Neutrophil (primary cell): ENCODE measurements at regions not wholly inside any gene's neighbourhood (a gene's known extent, or its start where the extent isn't known, plus 50 kb on each side); places are given as distances from the start of the nearest gene placed in this dataset.
"Not testable (repeated sequence)": the region's sequence is repeated elsewhere in the genome, so short reads cannot be mapped to it uniquely, and the experiment has no call there.

Experiments
- H3K27ac ChIP-seq: fragments of 200-600 bp; sonication (generic); 2 replicates; pipeline ENCODE4 v1.5.1; 2016; ENCODE audit warnings: mild to moderate bottlenecking, moderate library complexity
- H3K27me3 ChIP-seq: fragments of 200-600 bp; sonication (generic); 2 replicates; pipeline ENCODE4 v1.6.0; 2016; ENCODE audit warnings: mild to moderate bottlenecking
- H3K36me3 ChIP-seq: fragments of 200-600 bp; sonication (generic); 2 replicates; pipeline ENCODE4 v1.5.1; 2017
- H3K4me1 ChIP-seq, 2 experiments: fragments of 200-600 bp in 1 of 2; sonication (generic) in 1 of 2; 1 replicate in 1 of 2; 2 replicates in 1 of 2; pipeline versions ENCODE4 v1.5.1 to v1.6.1; 2013 to 2016; ENCODE audit warnings: low read depth in 1 of 2, low read length in 1 of 2, mild to moderate bottlenecking in 1 of 2, moderate library complexity in 1 of 2; ENCODE audit not compliant: control insufficient read depth in 1 of 2, insufficient read depth in 1 of 2
- H3K4me3 ChIP-seq, 2 experiments: fragments of 200-600 bp in 1 of 2; sonication (generic) in 1 of 2; 1 replicate in 1 of 2; 2 replicates in 1 of 2; pipeline ENCODE4 v1.5.1; 2013 to 2016; ENCODE audit warnings: low read depth in 1 of 2, low read length in 1 of 2, mild to moderate bottlenecking in 1 of 2, moderate library complexity in 1 of 2
- H3K9me3 ChIP-seq: fragments of 200-600 bp; sonication (generic); 2 replicates; pipeline ENCODE4 v1.5.1; 2016
- TF ChIP-seq, protein P1 (sequence below): fragments of 200-600 bp; sonication (generic); IDR thresholded peaks from 2 replicates; pipeline ENCODE4 v1.5.1; 2016; ENCODE audit warnings: antibody characterized with exemption

DNA sequence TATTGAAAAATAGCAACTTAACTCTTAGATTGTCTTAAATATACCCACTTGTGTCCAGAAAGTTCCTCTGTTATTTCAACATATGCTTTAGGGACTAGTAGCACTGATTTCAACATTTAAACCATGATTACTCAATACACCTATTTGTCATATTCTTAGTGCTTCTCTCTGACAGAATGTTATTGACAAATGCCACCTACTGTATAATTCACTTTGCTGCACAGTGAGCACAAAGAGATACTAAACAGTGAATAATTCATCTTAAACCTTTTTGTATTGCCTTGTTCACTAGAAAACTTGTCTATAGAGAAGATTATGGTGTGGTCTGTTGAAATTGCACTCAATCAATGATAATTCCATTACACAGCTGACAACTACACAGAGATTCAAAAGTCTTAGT, 692.6 kb downstream of the PCDH17 start:
- H3K27me3 ChIP-seq: no peaks in the 10 kb centered on the region
- H3K27ac ChIP-seq: no peak overlapping the region
- no peaks in the 10 kb centered on the region for H3K9me3 ChIP-seq
- no peak overlapping the region for H3K4me3 ChIP-seq
- H3K4me1 ChIP-seq: peaks cover 0 to 6% of the 10 kb centered on the region in 2 experiments
- no peaks in the 10 kb centered on the region for H3K36me3 ChIP-seq
- TF ChIP-seq, protein P1, sequence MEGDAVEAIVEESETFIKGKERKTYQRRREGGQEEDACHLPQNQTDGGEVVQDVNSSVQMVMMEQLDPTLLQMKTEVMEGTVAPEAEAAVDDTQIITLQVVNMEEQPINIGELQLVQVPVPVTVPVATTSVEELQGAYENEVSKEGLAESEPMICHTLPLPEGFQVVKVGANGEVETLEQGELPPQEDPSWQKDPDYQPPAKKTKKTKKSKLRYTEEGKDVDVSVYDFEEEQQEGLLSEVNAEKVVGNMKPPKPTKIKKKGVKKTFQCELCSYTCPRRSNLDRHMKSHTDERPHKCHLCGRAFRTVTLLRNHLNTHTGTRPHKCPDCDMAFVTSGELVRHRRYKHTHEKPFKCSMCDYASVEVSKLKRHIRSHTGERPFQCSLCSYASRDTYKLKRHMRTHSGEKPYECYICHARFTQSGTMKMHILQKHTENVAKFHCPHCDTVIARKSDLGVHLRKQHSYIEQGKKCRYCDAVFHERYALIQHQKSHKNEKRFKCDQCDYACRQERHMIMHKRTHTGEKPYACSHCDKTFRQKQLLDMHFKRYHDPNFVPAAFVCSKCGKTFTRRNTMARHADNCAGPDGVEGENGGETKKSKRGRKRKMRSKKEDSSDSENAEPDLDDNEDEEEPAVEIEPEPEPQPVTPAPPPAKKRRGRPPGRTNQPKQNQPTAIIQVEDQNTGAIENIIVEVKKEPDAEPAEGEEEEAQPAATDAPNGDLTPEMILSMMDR: no peak

DNA sequence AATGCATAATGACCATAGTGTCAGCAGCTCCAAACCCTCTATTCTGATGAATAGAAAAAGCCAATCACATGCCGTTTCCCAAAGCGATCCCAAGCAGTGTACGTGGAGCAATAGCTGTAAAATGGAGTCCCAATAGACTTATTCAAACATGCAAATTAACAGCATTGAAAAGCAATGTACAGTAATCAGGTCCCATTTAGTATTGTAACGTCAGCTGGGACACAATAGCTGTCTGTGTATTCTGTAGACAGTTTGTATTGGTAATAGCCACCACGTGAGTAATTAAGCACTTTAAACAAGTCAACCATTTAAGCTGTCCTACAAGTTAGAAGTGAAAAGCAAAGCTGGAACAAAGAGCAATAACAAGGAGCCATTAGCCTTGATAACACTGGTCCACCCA, 698.2 kb downstream of the PCDH17 start:
- TF ChIP-seq, protein P1: no peak
- Histone ChIP-seq H3K4me3 (no peak overlapping the region), H3K27me3 (no peaks in the 10 kb centered on the region), H3K27ac (no peak overlapping the region), H3K4me1 (no peaks in the 10 kb centered on the region), H3K9me3 (no peaks in the 10 kb centered on the region), H3K36me3 (no peaks in the 10 kb centered on the region)

DNA sequence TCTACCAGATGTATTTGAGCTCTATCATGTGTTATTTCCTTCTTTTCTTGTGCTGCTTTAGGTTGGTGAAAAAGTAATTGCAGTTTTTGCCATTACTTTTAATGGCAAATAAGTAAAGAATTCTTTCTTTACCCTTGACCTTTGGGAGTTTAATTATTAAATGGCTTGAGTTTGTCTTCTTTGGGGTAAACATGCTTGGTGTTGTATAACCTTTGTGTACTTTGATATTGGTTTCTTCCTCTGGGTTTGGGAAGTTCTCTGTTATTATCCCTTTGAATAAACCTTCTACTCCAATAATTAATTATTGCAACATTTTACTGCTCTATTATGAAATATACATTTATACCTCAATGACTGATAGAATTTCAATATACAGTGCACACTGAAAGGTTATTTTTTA, 709.4 kb downstream of the PCDH17 start:
- TF ChIP-seq, protein P1: no peak
- H3K4me3 ChIP-seq: no peak overlapping the region
- no peaks in the 10 kb centered on the region for H3K9me3 ChIP-seq
- no peaks in the 10 kb centered on the region for H3K27me3 ChIP-seq
- H3K4me1 ChIP-seq: no peaks in the 10 kb centered on the region
- no peak overlapping the region for H3K27ac ChIP-seq
- H3K36me3 ChIP-seq: no peaks in the 10 kb centered on the region

DNA sequence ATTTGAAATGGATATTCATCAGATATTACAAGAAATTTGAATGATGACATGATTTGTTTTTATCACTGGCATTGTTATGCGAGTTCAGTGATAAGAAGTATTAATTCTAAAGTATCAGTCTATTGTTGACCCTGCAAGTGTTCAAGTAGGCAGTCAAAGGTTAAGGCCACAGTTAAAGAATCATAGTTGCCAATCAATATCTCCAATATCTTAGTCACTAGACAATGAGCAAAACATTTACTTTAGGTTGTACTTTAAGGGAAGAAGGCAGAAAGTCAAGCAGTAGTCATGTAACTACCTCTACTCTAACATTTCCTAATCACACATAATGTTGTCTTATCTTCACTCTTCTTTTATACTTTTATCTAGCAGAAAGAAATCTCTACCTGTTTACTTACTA, 709.8 kb downstream of the PCDH17 start:
- TF ChIP-seq, protein P1: no peak
- H3K4me1 ChIP-seq: no peaks in the 10 kb centered on the region

DNA sequence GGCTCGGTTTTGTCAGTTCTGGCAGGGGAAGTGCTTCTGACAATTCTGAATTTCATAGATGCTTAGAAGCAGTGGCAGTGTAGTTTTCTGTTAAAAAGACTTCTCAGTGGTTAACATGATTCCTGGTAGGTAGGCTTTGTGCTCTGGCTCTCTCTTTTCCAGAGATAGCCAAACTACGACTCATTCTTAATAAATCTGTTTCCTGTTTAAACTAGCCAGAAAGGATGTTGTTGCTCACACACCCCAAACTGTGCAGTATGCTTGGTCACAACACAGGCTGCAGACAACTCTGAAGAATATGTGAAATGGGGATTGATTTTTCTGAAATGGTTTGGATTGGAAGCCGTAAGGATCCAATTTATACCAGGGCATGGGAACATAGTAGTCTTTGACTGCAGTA, 711.5 kb downstream of the PCDH17 start:
- no peak overlapping the region for H3K4me3 ChIP-seq
- no peaks in the 10 kb centered on the region for H3K9me3 ChIP-seq
- no peak overlapping the region for H3K27ac ChIP-seq
- H3K27me3 ChIP-seq: no peaks in the 10 kb centered on the region
- H3K36me3 ChIP-seq: no peaks in the 10 kb centered on the region
- TF ChIP-seq, protein P1: no peak
- H3K4me1 ChIP-seq: no peaks in the 10 kb centered on the region

More for the DNA sequence above, 709.8 kb downstream of the PCDH17 start:
- H3K36me3 ChIP-seq: no peaks in the 10 kb centered on the region
- no peaks in the 10 kb centered on the region for H3K27me3 ChIP-seq
- no peaks in the 10 kb centered on the region for H3K9me3 ChIP-seq
- no peak overlapping the region for H3K4me3 ChIP-seq
- H3K27ac ChIP-seq: no peak overlapping the region

DNA sequence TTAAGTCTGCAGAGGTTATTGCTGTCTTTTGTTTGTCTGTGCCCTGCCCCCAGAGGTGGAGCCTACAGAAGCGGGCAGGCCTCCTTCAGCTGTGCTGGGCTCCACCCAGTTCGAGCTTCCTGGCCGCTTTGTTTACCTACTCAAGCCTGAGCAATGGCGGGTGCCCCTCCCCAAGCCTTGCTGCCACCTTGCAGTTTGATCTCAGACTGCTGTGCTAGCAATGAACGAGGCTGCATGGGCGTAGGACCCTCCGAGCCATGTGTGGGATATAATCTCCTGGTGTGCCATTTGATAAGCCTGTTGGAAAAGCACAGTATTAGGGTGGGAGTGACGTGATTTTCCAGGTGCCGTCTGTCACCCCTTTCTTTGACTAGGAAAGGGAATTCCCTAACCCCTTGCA, 720.6 kb downstream of the PCDH17 start:
- H3K27me3 ChIP-seq, H3K4me1 ChIP-seq, H3K36me3 ChIP-seq, H3K27ac ChIP-seq, H3K9me3 ChIP-seq, H3K4me3 ChIP-seq: not testable (repeated sequence)
